Esophagus muscularis mucosa (tissue), 4 donors: ENCODE measurements at regions not wholly inside any gene's neighbourhood (a gene's known extent, or its start where the extent isn't known, plus 50 kb on each side); places are given as distances from the start of the nearest gene placed in this dataset.

Experiments
- DNase-seq: peaks from one replicate; pipeline ENCODE4 v3.0.0-alpha.2; 2017; ENCODE audit errors: extremely low spot score
- H3K27ac ChIP-seq, 4 donors: fragments of 200-600 bp; sonication (generic); replicated peaks in 1 of 4; 1 replicate in 3 of 4; 2 replicates in 1 of 4; pipeline ENCODE4 v1.5.1; 2016 to 2019; ENCODE audit warnings: mild to moderate bottlenecking in 1 of 4
- H3K27me3 ChIP-seq, 4 donors: fragments of 200-600 bp; sonication (generic); one replicate each; pipeline versions ENCODE4 v1.5.1 to v1.6.0; 2016 to 2019
- H3K36me3 ChIP-seq, 4 donors: fragments of 200-600 bp; sonication (generic); one replicate each; pipeline ENCODE4 v1.5.1; 2016 to 2019
- H3K4me1 ChIP-seq, 4 donors: fragments of 200-600 bp; sonication (generic); one replicate each; pipeline ENCODE4 v1.5.1; 2016 to 2019
- H3K4me3 ChIP-seq, 4 donors: fragments of 200-600 bp; sonication (generic); 1 replicate in 2 of 4; 2 replicates in 2 of 4; pipeline ENCODE4 v1.5.1; 2016 to 2019; ENCODE audit warnings: mild to moderate bottlenecking in 4 of 4, moderate library complexity in 1 of 4
- H3K9me3 ChIP-seq, 4 donors: fragments of 200-600 bp; sonication (generic); 1 replicate in 3 of 4; 2 replicates in 1 of 4; pipeline ENCODE4 v1.5.1; 2016 to 2019
- EP300 ChIP-seq: sonication (generic); formaldehyde crosslinking; IDR thresholded peaks from one replicate; pipeline ENCODE4 v1.6.1; 2017; ENCODE audit warnings: antibody characterized with exemption
- POLR2A ChIP-seq: fragments of 450-650 bp; IDR thresholded peaks from one replicate; pipeline ENCODE4 v1.6.1; 2017; ENCODE audit warnings: antibody characterized with exemption, moderate library complexity, mild to moderate bottlenecking, low read depth
- POLR2AphosphoS5 ChIP-seq, 2 donors: sonication (generic); formaldehyde crosslinking; IDR thresholded peaks; one replicate each; pipeline ENCODE4 v1.6.1; 2017; ENCODE audit warnings: antibody characterized with exemption in 2 of 2
- WGBS: methylation state at CpG from one replicate; pipeline ENCODE4 v1.1.5; 2018; 5-methylcytosine and 5-hydroxymethylcytosine counted together
- intact Hi-C: fragments of 100-400 bp; cut with DNase I; formaldehyde crosslinking; loops from one replicate; pipeline ENCODE4 v1.15.1; 2023
- TF ChIP-seq, protein P1 (sequence below), 3 experiments: fragments of 200-600 bp in 2 of 3; fragments of 450-650 bp in 1 of 3; sonication (generic) in 2 of 3; IDR thresholded peaks; one replicate each; pipeline ENCODE4 v1.5.1; 2017 to 2019; ENCODE audit warnings: antibody characterized with exemption in 3 of 3, mild to moderate bottlenecking in 2 of 3, moderate library complexity in 1 of 3

DNA sequence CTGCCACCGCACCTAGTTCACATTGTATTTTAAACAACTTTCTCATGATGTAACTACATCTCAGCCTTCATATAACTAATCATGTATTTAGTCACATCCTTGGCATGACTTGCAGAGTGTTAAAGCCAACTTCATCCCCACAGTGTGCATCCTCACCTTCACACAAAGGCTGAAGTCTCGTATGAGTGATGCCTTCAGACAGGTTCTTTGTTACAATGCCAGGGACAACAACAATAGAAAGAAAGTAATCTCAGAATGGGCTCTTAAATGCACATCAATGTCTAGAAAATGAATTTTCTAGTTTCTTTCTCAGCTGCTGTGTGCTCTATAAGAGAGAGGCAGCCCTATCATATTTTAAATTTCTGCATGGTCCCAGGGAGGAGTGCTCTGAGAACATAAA, 221.3 kb downstream of the DIO2 start:
- intact Hi-C loops = no loop called here
- DNase-seq = no peak
- Histone ChIP-seq H3K36me3 (no peaks in the 10 kb centered on the region), H3K27ac (no peak overlapping the region), H3K4me1 (no peaks in the 10 kb centered on the region), H3K27me3 (no peaks in the 10 kb centered on the region), H3K9me3 (no peaks in the 10 kb centered on the region), H3K4me3 (no peak overlapping the region)
- TF ChIP-seq POLR2A = no peak
- TF ChIP-seq, protein P1, sequence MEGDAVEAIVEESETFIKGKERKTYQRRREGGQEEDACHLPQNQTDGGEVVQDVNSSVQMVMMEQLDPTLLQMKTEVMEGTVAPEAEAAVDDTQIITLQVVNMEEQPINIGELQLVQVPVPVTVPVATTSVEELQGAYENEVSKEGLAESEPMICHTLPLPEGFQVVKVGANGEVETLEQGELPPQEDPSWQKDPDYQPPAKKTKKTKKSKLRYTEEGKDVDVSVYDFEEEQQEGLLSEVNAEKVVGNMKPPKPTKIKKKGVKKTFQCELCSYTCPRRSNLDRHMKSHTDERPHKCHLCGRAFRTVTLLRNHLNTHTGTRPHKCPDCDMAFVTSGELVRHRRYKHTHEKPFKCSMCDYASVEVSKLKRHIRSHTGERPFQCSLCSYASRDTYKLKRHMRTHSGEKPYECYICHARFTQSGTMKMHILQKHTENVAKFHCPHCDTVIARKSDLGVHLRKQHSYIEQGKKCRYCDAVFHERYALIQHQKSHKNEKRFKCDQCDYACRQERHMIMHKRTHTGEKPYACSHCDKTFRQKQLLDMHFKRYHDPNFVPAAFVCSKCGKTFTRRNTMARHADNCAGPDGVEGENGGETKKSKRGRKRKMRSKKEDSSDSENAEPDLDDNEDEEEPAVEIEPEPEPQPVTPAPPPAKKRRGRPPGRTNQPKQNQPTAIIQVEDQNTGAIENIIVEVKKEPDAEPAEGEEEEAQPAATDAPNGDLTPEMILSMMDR (IDR thresholded peaks at IDR 0.05) = no peak
- TF ChIP-seq EP300 = no peak
- no peak for TF ChIP-seq POLR2AphosphoS5 (IDR thresholded peaks at IDR 0.05)
- WGBS = 65% methylated on average over 2 of the region's 2 CpGs

DNA sequence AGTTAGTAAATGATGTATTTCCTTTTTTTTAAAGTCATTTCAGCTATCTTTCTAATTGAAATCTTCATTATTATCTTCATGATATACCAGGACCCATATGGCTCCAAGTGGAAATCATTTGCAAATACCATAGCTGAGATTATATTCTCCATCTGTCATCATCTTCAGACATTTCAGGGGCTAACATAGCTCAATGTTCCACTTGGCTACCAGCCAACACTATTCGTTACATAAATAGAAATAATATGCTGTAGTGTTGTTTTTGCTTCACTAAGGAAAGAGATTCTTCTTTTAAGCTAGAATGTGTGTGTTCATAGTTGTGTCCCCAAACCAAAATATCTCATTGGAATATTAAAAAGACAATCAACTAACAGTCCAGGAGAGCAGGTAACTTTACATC, 225.1 kb downstream of the DIO2 start:
- Histone ChIP-seq H3K4me1 (no peaks in the 10 kb centered on the region), H3K4me3 (no peak overlapping the region), H3K27me3 (no peaks in the 10 kb centered on the region), H3K27ac (no peak overlapping the region), H3K36me3 (no peaks in the 10 kb centered on the region), H3K9me3 (no peaks in the 10 kb centered on the region)
- no peak for TF ChIP-seq POLR2AphosphoS5 (IDR thresholded peaks at IDR 0.05)
- TF ChIP-seq EP300 = no peak
- no peak for TF ChIP-seq POLR2A
- TF ChIP-seq, protein P1 (IDR thresholded peaks at IDR 0.05) = no peak
- intact Hi-C loops = no loop called here
- DNase-seq = no peak
- WGBS = 36% methylated on average over 1 of the region's 1 CpG

DNA sequence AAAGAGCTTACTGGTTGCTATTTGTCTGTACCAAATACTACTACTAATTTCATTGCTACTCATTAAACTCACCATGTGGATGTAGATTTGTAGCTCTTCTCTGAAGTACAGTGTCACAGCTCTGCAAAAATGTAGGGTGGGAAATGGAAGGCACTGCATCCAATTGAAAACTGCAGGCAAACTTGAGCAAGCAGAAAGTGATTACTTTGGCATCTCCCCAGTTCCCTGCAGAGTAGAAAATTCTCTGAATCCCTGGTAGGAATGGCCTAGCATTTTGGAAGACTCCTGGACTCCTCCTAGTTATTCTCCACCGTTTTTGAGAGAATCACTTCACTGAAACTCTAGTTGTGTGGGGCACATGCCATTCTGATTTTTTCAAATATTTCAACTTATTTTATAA, 239.1 kb downstream of the DIO2 start:
- Histone ChIP-seq H3K9me3 (no peaks in the 10 kb centered on the region), H3K4me1 (no peaks in the 10 kb centered on the region), H3K36me3 (no peaks in the 10 kb centered on the region), H3K27me3 (no peaks in the 10 kb centered on the region), H3K4me3 (no peak overlapping the region), H3K27ac (no peak overlapping the region)
- TF ChIP-seq POLR2A (no peak), EP300 (no peak), POLR2AphosphoS5 (IDR thresholded peaks at IDR 0.05) (no peak)
- TF ChIP-seq, protein P1 (IDR thresholded peaks at IDR 0.05) = no peak
- DNase-seq = no peak
- intact Hi-C loops = no loop called here
- WGBS = 64% methylated on average over 1 of the region's 1 CpG

DNA sequence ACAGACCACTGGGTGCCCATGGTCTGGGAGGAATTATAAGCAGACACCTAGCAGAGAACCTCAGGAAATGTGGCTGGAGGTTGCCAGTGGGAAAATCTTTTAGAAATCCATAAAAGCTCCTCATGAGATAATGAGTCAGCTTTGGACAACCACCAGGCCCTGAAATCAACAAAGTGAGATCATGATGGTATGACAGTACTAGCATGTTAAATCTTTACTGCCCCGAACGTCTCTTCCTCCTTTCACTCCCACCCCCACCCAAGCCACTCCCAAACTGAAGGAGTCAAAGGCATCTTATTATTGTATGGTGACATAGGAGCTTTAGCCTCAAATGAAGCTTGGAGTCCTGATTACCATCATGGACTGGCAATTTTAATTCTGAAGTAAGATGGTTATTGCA, 240.0 kb downstream of the DIO2 start:
- Histone ChIP-seq H3K27me3 (no peaks in the 10 kb centered on the region), H3K36me3 (no peaks in the 10 kb centered on the region), H3K27ac (no peak overlapping the region), H3K4me1 (no peaks in the 10 kb centered on the region), H3K4me3 (no peak overlapping the region), H3K9me3 (no peaks in the 10 kb centered on the region)
- intact Hi-C loops = no loop called here
- TF ChIP-seq, protein P1 (IDR thresholded peaks at IDR 0.05) = no peak
- TF ChIP-seq EP300 (no peak), POLR2A (no peak), POLR2AphosphoS5 (IDR thresholded peaks at IDR 0.05) (no peak)
- WGBS = 47% methylated on average over 2 of the region's 2 CpGs
- DNase-seq = no peak

DNA sequence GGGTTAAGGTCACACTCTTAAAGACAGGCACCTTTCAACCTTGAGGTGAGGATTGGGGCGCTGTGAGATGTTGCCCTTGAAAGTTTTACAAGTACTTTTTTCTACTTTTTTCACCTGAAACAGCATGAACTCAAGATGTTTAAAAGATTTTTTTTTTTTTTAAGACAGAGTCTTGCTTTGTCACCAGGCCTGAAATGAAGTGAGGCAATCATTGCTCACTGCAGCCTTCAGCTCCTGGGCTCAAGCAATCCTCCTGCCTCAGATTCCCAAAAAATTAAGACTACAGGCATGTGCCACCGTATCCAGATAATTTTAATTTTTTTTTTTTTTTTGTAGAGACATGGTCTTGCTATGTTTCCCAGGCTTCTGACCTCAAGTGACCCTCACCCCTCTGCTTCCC, 243.9 kb downstream of the DIO2 start:
- Histone ChIP-seq H3K4me3 (no peak overlapping the region), H3K4me1 (no peaks in the 10 kb centered on the region), H3K27me3 (no peaks in the 10 kb centered on the region), H3K27ac (no peak overlapping the region), H3K9me3 (no peaks in the 10 kb centered on the region), H3K36me3 (no peaks in the 10 kb centered on the region)
- TF ChIP-seq, protein P1 (IDR thresholded peaks at IDR 0.05) = no peak
- no peak for TF ChIP-seq EP300
- TF ChIP-seq POLR2A = no peak
- TF ChIP-seq POLR2AphosphoS5 (IDR thresholded peaks at IDR 0.05) = no peak
- intact Hi-C loops = no loop called here
- no peak for DNase-seq
- WGBS = 37% methylated on average over 2 of the region's 2 CpGs
